GM12864 (cell line): ENCODE measurements at regions not wholly inside any gene's neighbourhood (a gene's known extent, or its start where the extent isn't known, plus 50 kb on each side); places are given as distances from the start of the nearest gene placed in this dataset.
"Not testable (repeated sequence)": the region's sequence is repeated elsewhere in the genome, so short reads cannot be mapped to it uniquely, and the experiment has no call there.

Experiments
- DNase-seq: peaks from one replicate; pipeline ENCODE4 v3.0.0-alpha.2; 2011; ENCODE audit warnings: low read depth
- H3K4me3 ChIP-seq: 2 replicates; pipeline ENCODE4 v1.5.1; 2011; ENCODE audit warnings: mild to moderate bottlenecking, low read depth, low read length, control low read depth
- CTCF ChIP-seq: IDR thresholded peaks from 2 replicates; pipeline ENCODE4 v1.5.1; 2011; ENCODE audit warnings: low read depth, mild to moderate bottlenecking, moderate library complexity, low read length, control low read depth, inconsistent platforms; ENCODE audit errors: missing control alignments

DNA sequence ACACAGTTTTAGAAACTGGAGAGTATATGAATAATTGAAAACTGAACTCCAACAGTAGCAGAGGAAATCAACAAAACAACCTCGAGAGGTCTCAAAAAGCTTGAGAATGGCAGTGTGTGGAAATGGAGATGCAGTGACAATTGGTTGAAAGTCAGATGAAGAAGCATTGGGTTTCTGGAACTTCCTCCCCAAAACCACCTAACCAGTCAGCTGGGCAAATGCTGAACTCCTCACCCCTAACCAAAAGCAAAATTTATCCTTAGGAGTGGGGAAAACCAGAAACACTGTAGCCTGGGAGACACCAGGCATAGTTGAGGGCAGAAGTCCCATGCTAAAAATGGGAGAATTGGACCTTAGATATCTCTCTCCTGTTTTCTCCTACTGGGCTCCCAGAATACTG lies 109.9 kb downstream of the TANC2 start:
- H3K4me3 ChIP-seq: no peak overlapping the region
- DNase-seq: no peak
- TF ChIP-seq CTCF: no peak

DNA sequence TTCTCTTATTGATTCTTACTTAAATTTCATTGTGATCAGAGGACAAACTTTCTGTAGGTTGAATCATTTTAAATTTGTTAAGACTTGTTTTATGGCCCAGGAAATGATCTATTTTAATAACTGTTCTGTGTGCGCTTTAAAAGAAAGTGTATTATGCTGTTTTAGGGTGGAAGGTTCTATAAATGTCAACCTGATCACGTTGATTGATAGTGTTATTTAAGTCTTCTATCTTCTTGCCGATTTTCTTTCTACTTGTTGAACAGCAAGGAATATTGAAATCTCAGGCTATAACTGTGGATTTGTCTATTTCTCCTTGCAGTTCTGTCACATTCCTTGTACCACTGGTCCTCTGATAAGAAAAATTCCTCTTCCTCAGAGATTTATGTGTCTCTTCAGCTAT lies 112.7 kb downstream of the TANC2 start:
- no peak overlapping the region for H3K4me3 ChIP-seq
- TF ChIP-seq CTCF: no peak
- DNase-seq: no peak

- H3K4me3 ChIP-seq: no peak overlapping the region
- no peak for TF ChIP-seq CTCF
- DNase-seq: no peak
Measured at GRCh38 chr17:63082273-63082861, 116.3 kb downstream of the TANC2 start.

DNA sequence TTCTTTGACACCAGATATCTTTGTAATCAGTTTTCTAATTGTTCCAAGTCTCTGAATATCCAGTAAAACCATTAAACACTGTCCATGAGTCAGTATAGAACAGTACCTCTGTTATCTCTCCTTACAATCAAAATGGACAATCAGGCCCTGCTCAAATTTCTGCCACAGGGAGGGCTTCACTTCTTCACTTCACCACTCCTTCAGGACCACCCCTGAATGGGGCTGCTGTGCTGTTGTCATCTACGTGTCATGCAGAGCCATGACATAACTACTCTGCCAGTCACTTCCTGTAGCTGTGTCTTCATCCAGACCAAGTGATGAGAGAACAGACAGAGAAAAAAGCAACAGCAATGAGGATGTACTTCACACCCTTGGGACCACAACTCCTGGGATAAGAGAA lies 116.9 kb downstream of the TANC2 start:
- no peak for TF ChIP-seq CTCF
- DNase-seq: no peak
- no peak overlapping the region for H3K4me3 ChIP-seq

DNA sequence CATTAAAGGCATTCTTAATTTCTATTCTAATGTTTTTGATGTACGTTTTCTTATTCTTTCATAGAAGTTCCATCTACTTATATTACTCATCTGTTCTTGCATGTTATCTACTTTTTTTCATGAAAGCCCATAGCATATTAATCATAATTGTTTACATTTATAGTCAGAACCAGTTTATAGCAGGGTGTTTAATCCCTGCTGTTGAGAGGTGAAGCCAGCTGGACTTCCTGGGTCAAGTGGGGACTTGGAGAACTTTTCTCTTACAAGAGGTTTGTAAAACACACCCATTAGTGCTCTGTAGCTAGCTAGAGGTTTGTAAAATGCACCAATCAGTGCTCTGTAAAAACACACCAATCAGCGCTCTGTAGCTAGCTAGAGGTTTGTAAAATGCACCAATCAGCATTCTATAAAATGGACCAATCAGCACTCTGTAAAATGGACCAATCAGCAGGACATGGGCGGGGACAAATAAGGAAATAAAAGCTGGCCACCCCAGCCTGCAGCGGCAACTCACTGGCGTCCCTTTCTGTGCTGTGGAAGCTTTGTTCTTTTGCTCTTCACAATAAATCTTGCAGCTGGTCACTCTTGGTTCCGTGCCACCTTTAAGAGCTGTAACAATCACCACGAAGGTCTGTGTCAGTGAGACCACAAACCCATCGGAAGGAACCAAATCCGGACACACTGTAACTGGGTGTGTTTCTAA lies 120.6 kb downstream of the TANC2 start:
- H3K4me3 ChIP-seq: no peak overlapping the region
- DNase-seq: no peak
- TF ChIP-seq CTCF: no peak

DNA sequence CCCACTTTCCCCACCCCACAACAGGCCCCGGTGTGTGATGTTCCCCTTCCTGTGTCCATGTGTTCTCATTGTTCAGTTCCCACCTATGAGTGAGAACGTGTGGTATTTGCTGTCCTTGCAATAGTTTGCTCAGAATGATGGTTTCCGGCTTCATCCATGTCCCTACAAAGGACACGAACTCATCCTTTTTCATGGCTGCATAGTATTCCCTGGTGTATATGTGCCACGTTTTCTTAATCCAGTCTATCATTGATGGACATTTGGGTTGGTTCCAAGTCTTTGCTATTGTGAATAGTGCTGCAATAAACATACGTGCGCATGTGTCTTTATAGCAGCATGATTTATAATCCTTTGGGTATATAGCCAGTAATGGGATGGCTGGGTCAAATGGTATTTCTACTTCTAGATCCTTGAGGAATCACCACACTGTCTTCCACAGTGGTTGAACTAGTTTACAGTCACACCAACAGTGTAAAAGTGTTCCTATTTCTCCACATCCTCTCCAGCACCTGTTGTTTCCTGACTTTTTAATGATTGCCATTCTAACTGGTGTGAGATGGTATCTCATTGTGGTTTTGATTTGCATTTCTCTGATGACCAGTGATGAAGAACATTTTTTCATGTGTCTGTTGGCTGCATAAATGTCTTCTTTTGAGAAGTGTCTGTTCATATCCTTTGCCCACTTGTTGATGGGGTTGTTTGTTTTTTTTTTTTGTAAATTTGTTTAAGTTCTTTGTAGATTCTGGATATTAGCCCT lies 124.5 kb downstream of the TANC2 start:
- H3K4me3 ChIP-seq, DNase-seq: not testable (repeated sequence)

- not testable (repeated sequence) for DNase-seq, H3K4me3 ChIP-seq
Measured at GRCh38 chr17:63091909-63092308, 125.9 kb downstream of the TANC2 start.

GRCh38 chr17:63094631-63095030 lies 128.6 kb downstream of the TANC2 start:
- TF ChIP-seq CTCF: no peak
- DNase-seq: no peak
- H3K4me3 ChIP-seq: no peak overlapping the region
